ENCODE measurements at regions not wholly inside any gene's neighbourhood (a gene's known extent, or its start where the extent isn't known, plus 50 kb on each side); places are given as distances from the start of the nearest gene placed in this dataset.

- no peak for TF ChIP-seq CTCF (IDR thresholded peaks at IDR 0.05; ENCODE audit: low read length)
- TF ChIP-seq EZH2 (IDR thresholded peaks at IDR 0.05; ENCODE audit: borderline replicate concordance, low read length) = no peak
Measured at GRCh38 chr2:81181845-81182244, 877.3 kb upstream of the LRRTM1 start.
